Activated naive CD4-positive, alpha-beta T cell treated with anti-CD3 and anti-CD28 coated beads for 36 hours (primary cell): ENCODE measurements at regions not wholly inside any gene's neighbourhood (a gene's known extent, or its start where the extent isn't known, plus 50 kb on each side); places are given as distances from the start of the nearest gene placed in this dataset.

Experiments used
- CTCF ChIA-PET: fragments of 350-600 bp; sonication (Branson Sonifier 250); formaldehyde crosslinking; loops from one replicate; lab custom pipeline; 2021; ENCODE audit warnings: antibody characterized with exemption; lab: Charles Lee
- DNase-seq: peaks from one replicate; pipeline ENCODE4 v3.0.0-alpha.2; 2020
- H3K27ac Mint-ChIP-seq: one replicate; pipeline ENCODE4 v1.8.0; 2021; ENCODE audit warnings: mild to moderate bottlenecking, mixed read lengths
- H3K27me3 Mint-ChIP-seq: one replicate; pipeline ENCODE4 v1.8.0; 2021; ENCODE audit warnings: low read depth, mixed read lengths
- H3K36me3 Mint-ChIP-seq: one replicate; pipeline ENCODE4 v1.8.0; 2021; ENCODE audit warnings: low read depth, mixed read lengths
- H3K4me1 Mint-ChIP-seq: one replicate; pipeline ENCODE4 v1.8.0; 2021; ENCODE audit warnings: low read depth, mixed read lengths
- H3K4me3 Mint-ChIP-seq: one replicate; pipeline ENCODE4 v1.8.0; 2021; ENCODE audit warnings: mild to moderate bottlenecking, moderate library complexity, mixed read lengths
- H3K9me3 Mint-ChIP-seq: one replicate; pipeline ENCODE4 v1.8.0; 2021; ENCODE audit warnings: mixed read lengths
- intact Hi-C: fragments of 100-400 bp; cut with micrococcal nuclease; formaldehyde crosslinking; loops from one replicate; pipeline ENCODE4 v1.15.1; 2023

DNA sequence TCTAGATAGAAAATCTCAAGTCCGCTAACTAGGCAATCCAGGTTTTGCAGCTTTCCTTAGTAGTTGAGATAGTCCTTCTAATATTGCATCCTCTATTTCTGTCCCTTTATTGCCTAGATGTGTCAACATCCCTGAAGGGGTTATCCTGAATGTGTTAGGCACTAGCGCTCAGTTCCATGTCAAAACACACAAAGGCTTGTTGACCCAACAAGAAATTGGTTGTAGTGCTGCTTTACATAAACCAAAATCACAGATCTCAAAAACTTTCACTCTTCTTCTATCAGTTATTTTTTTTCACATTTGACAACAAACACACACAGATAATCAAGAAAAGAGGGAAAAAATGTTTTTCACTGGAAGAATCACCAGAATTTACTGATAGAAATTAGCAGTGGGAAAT, 51.4 kb upstream of the SOX2 start:
- no peak overlapping the region for H3K27ac Mint-ChIP-seq
- no peak for DNase-seq
- CTCF ChIA-PET, result no interaction called here
- H3K4me1 Mint-ChIP-seq, result no peaks in the 10 kb centered on the region
- intact Hi-C loops, result no loop called here
- H3K36me3 Mint-ChIP-seq, result no peaks in the 10 kb centered on the region
- no peak overlapping the region for H3K4me3 Mint-ChIP-seq
- no peaks in the 10 kb centered on the region for H3K9me3 Mint-ChIP-seq
- H3K27me3 Mint-ChIP-seq, result peaks cover 5% of the 10 kb centered on the region

DNA sequence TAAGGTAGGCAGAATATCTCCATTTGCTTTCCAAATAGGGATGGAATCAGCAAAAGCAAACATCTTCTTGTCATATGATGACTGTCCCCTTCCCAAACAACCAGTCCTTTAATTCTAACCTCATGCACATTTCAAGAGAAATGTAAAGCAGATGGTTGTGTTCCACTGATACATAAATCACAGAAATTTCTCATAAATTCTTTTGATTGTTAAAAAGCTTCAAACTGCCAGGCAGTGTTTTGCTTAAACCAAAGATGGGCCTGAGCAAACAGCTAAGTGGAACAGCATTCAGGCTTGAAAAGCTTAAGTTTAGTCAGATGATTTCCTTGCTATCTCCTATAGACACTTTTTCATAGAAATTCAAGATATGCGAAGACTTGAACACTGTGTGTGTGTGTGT, 74.3 kb upstream of the SOX2 start:
- Mint-ChIP-seq H3K27ac (no peak overlapping the region), H3K4me3 (no peak overlapping the region), H3K9me3 (no peaks in the 10 kb centered on the region), H3K27me3 (peaks cover 2% of the 10 kb centered on the region), H3K4me1 (no peaks in the 10 kb centered on the region), H3K36me3 (no peaks in the 10 kb centered on the region)
- no peak for DNase-seq
- CTCF ChIA-PET, result no interaction called here
- intact Hi-C loops, result no loop called here

DNA sequence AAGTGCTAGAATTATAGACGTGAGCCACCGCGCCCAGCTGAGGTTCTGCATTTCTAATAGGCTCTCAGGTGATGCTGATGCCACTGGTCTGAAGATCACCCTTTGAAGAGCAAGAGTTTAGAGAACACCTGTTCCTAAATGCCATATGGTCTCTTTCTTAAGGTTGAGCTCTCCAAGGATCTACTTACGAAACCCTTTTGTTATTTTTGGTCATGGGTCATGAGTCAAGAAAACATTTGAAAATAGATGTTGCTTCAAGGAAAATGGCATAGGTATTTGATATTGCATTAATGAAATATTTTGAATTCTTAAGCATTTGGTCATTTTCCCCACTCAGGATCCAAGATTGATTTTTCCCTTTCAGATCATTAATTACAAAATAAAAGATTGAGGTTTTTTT, 74.7 kb upstream of the SOX2 start:
- H3K27me3 Mint-ChIP-seq, result peaks cover 2% of the 10 kb centered on the region
- no peaks in the 10 kb centered on the region for H3K36me3 Mint-ChIP-seq
- H3K4me1 Mint-ChIP-seq, result no peaks in the 10 kb centered on the region
- no peak overlapping the region for H3K27ac Mint-ChIP-seq
- CTCF ChIA-PET, result no interaction called here
- intact Hi-C loops, result no loop called here
- H3K4me3 Mint-ChIP-seq, result no peak overlapping the region
- no peak for DNase-seq
- H3K9me3 Mint-ChIP-seq, result no peaks in the 10 kb centered on the region

GRCh38 chr3:181635141-181635540, 76.6 kb upstream of the SOX2 start:
- no peak overlapping the region for H3K27ac Mint-ChIP-seq
- H3K36me3 Mint-ChIP-seq, result no peaks in the 10 kb centered on the region
- no peak for DNase-seq
- intact Hi-C loops, result no loop called here
- peaks cover 2% of the 10 kb centered on the region for H3K27me3 Mint-ChIP-seq
- H3K4me1 Mint-ChIP-seq, result no peaks in the 10 kb centered on the region
- no peak overlapping the region for H3K4me3 Mint-ChIP-seq
- H3K9me3 Mint-ChIP-seq, result no peaks in the 10 kb centered on the region
- CTCF ChIA-PET, result no interaction called here

DNA sequence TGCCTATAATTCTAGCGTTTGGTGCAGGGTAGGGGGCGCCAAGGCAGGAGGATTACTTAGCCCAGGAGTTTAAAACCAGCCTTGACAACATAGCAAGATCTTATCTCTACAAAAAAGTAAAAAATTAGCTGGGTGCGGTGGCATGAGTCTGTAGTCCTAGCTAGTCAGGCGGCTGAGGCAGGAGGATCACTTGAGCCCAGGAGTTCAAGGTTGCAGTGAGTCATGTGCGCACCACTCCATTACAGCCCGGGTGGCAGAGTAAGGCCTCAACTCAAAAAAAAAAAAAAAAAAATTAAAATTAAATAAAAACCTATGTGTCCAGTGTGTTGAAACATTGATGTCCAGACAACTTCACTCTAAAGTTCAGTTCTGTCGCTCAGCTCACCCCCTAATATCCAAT, 78.2 kb upstream of the SOX2 start:
- intact Hi-C loops, result no loop called here
- H3K27ac Mint-ChIP-seq, result no peak overlapping the region

GRCh38 chr3:181631901-181632300, 79.8 kb upstream of the SOX2 start:
- Mint-ChIP-seq H3K9me3 (no peaks in the 10 kb centered on the region), H3K27ac (no peak overlapping the region), H3K36me3 (no peaks in the 10 kb centered on the region), H3K4me3 (no peak overlapping the region), H3K27me3 (peaks cover 8% of the 10 kb centered on the region), H3K4me1 (no peaks in the 10 kb centered on the region)
- CTCF ChIA-PET, result no interaction called here
- no peak for DNase-seq
- intact Hi-C loops, result no loop called here

More for the DNA sequence above, 78.2 kb upstream of the SOX2 start:
- CTCF ChIA-PET, result no interaction called here
- no peaks in the 10 kb centered on the region for H3K9me3 Mint-ChIP-seq
- no peaks in the 10 kb centered on the region for H3K4me1 Mint-ChIP-seq
- H3K27me3 Mint-ChIP-seq, result peaks cover 6% of the 10 kb centered on the region
- no peak for DNase-seq
- H3K4me3 Mint-ChIP-seq, result no peak overlapping the region
- no peaks in the 10 kb centered on the region for H3K36me3 Mint-ChIP-seq

DNA sequence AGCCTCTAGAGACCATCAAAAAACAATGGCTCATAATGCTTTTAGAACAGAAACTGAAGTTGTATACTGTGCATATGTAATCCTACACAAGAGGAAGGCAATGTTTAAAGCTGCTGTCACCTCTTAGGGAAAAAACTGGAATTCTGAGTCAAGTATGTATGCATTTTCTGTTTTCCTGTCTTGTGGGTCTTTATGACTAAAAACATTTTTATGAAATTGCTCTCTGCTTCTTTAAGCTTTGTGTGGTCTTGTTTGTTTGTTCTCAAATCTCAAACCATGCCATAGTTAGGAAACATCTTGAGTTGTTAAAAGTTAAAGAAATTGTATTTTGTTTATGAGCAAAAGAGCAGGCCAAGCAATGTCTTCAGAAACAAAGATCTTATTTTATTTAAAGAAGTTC, 80.9 kb upstream of the SOX2 start:
- no peak for DNase-seq
- Mint-ChIP-seq H3K9me3 (no peaks in the 10 kb centered on the region), H3K4me3 (no peak overlapping the region), H3K27me3 (peaks cover 9% of the 10 kb centered on the region), H3K4me1 (no peaks in the 10 kb centered on the region), H3K27ac (no peak overlapping the region), H3K36me3 (no peaks in the 10 kb centered on the region)
- CTCF ChIA-PET, result no interaction called here
- intact Hi-C loops, result no loop called here

GRCh38 chr3:181629711-181630110, 82.0 kb upstream of the SOX2 start:
- Mint-ChIP-seq H3K36me3 (no peaks in the 10 kb centered on the region), H3K27ac (no peak overlapping the region), H3K9me3 (no peaks in the 10 kb centered on the region), H3K4me3 (no peak overlapping the region), H3K4me1 (no peaks in the 10 kb centered on the region), H3K27me3 (peaks cover 11% of the 10 kb centered on the region)
- DNase-seq, result no peak
- intact Hi-C loops, result no loop called here
- CTCF ChIA-PET, result no interaction called here

DNA sequence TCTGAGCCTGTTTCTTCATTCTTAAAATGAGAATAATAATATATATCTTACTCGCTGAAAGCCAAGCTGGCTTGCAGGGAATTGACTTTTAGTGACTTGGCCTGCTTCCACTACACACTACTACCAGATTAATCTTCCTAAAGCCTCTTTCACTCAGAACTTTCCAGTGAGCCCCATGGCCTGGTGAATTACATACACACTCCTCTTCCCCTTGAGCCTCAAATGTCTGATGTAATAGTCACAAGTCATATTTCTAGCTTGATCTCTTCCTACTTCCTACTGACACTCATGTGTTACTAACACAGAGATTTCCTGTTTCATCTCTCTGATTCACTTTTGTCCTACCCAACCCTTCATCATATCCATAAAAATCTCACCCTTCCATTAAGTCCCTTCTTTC, 82.7 kb upstream of the SOX2 start:
- CTCF ChIA-PET, result no interaction called here
- no peaks in the 10 kb centered on the region for H3K36me3 Mint-ChIP-seq
- DNase-seq, result no peak
- H3K27me3 Mint-ChIP-seq, result peaks cover 11% of the 10 kb centered on the region
- no peaks in the 10 kb centered on the region for H3K9me3 Mint-ChIP-seq
- intact Hi-C loops, result no loop called here
- H3K4me1 Mint-ChIP-seq, result no peaks in the 10 kb centered on the region
- no peak overlapping the region for H3K4me3 Mint-ChIP-seq
- no peak overlapping the region for H3K27ac Mint-ChIP-seq

GRCh38 chr3:181628384-181628783, 83.3 kb upstream of the SOX2 start:
- no peak for DNase-seq
- no peak overlapping the region for H3K27ac Mint-ChIP-seq
- H3K27me3 Mint-ChIP-seq, result peaks cover 9% of the 10 kb centered on the region
- H3K36me3 Mint-ChIP-seq, result no peaks in the 10 kb centered on the region
- no peaks in the 10 kb centered on the region for H3K4me1 Mint-ChIP-seq
- H3K4me3 Mint-ChIP-seq, result no peak overlapping the region
- intact Hi-C loops, result no loop called here
- H3K9me3 Mint-ChIP-seq, result no peaks in the 10 kb centered on the region
- CTCF ChIA-PET, result no interaction called here

- Mint-ChIP-seq H3K4me3 (no peak overlapping the region), H3K4me1 (no peaks in the 10 kb centered on the region), H3K27ac (no peak overlapping the region), H3K36me3 (no peaks in the 10 kb centered on the region), H3K27me3 (peaks cover 9% of the 10 kb centered on the region), H3K9me3 (no peaks in the 10 kb centered on the region)
- intact Hi-C loops, result no loop called here
- CTCF ChIA-PET, result no interaction called here
- DNase-seq, result no peak
Observed at GRCh38 chr3:181626036-181626435, 85.7 kb upstream of the SOX2 start.

GRCh38 chr3:181623924-181624694, 87.6 kb upstream of the SOX2 start:
- no peak overlapping the region for H3K4me3 Mint-ChIP-seq
- no peaks in the 10 kb centered on the region for H3K36me3 Mint-ChIP-seq
- DNase-seq, result no peak
- H3K4me1 Mint-ChIP-seq, result no peaks in the 10 kb centered on the region
- H3K27me3 Mint-ChIP-seq, result peaks cover 7% of the 10 kb centered on the region
- CTCF ChIA-PET, result no interaction called here
- no peak overlapping the region for H3K27ac Mint-ChIP-seq
- intact Hi-C loops, result no loop called here
- no peaks in the 10 kb centered on the region for H3K9me3 Mint-ChIP-seq

GRCh38 chr3:181622365-181622764, 89.4 kb upstream of the SOX2 start:
- Mint-ChIP-seq H3K36me3 (no peaks in the 10 kb centered on the region), H3K4me3 (no peak overlapping the region), H3K27ac (no peak overlapping the region), H3K4me1 (no peaks in the 10 kb centered on the region), H3K27me3 (peaks cover 3% of the 10 kb centered on the region), H3K9me3 (no peaks in the 10 kb centered on the region)
- DNase-seq, result no peak
- intact Hi-C loops, result no loop called here
- CTCF ChIA-PET, result no interaction called here
